RKO (cell line): ENCODE measurements at regions not wholly inside any gene's neighbourhood (a gene's known extent, or its start where the extent isn't known, plus 50 kb on each side); places are given as distances from the start of the nearest gene placed in this dataset.
"Not testable (repeated sequence)": the region's sequence is repeated elsewhere in the genome, so short reads cannot be mapped to it uniquely, and the experiment has no call there.

Source experiments
- DNase-seq: peaks from one replicate; pipeline ENCODE4 v3.0.0-alpha.2; 2016; ENCODE audit warnings: low spot score

GRCh38 chr3:101138817-101139216 lies 145.6 kb upstream of the ABI3BP start:
- DNase-seq: no peak

GRCh38 chr3:101134331-101134730 lies 141.1 kb upstream of the ABI3BP start:
- no peak for DNase-seq

- DNase-seq: no peak
These were observed 140.4 kb upstream of the ABI3BP start for GRCh38 chr3:101133652-101134051.

- DNase-seq: not testable (repeated sequence)
These were observed 140.0 kb upstream of the ABI3BP start for GRCh38 chr3:101133197-101133596.

- no peak for DNase-seq
These were observed 138.5 kb upstream of the ABI3BP start for GRCh38 chr3:101131767-101132166.

GRCh38 chr3:101128786-101129185 lies 135.6 kb upstream of the ABI3BP start:
- no peak for DNase-seq

- no peak for DNase-seq
These were observed 134.8 kb upstream of the ABI3BP start for GRCh38 chr3:101128001-101128400.

GRCh38 chr3:101124125-101124524 lies 130.9 kb upstream of the ABI3BP start:
- no peak for DNase-seq

- no peak for DNase-seq
These were observed 129.9 kb upstream of the ABI3BP start for GRCh38 chr3:101123081-101123480.

- DNase-seq: no peak
These were observed 129.5 kb upstream of the ABI3BP start for GRCh38 chr3:101122681-101123080.

- DNase-seq: no peak
These were observed 126.8 kb upstream of the ABI3BP start for GRCh38 chr3:101120039-101120438.

GRCh38 chr3:101119535-101119934 lies 126.3 kb upstream of the ABI3BP start:
- DNase-seq: no peak

- no peak for DNase-seq
These were observed 124.8 kb upstream of the ABI3BP start for GRCh38 chr3:101117980-101118379.

- DNase-seq: no peak
These were observed 124.2 kb upstream of the ABI3BP start for GRCh38 chr3:101117465-101117864.

GRCh38 chr3:101110295-101110694 lies 117.1 kb upstream of the ABI3BP start:
- DNase-seq: not testable (repeated sequence)

- no peak for DNase-seq
These were observed 111.1 kb upstream of the ABI3BP start for GRCh38 chr3:101104321-101104720.

GRCh38 chr3:101102678-101103296 lies 109.6 kb upstream of the ABI3BP start:
- DNase-seq: no peak

GRCh38 chr3:101100361-101101009 lies 107.3 kb upstream of the ABI3BP start:
- no peak for DNase-seq

- DNase-seq: no peak
These were observed 106.6 kb upstream of the ABI3BP start for GRCh38 chr3:101099791-101100190.

GRCh38 chr3:101096444-101096843 lies 103.2 kb upstream of the ABI3BP start:
- DNase-seq: no peak

- DNase-seq: no peak
These were observed 102.6 kb upstream of the ABI3BP start for GRCh38 chr3:101095693-101096430.

GRCh38 chr3:101091489-101091888 lies 98.3 kb upstream of the ABI3BP start:
- peak; percentile 58 for DNase-seq

GRCh38 chr3:101085752-101086151 lies 92.5 kb upstream of the ABI3BP start:
- no peak for DNase-seq
